Right atrium auricular region (tissue), 2 donors: ENCODE measurements at regions not wholly inside any gene's neighbourhood (a gene's known extent, or its start where the extent isn't known, plus 50 kb on each side); places are given as distances from the start of the nearest gene placed in this dataset.
"Not testable (repeated sequence)": the region's sequence is repeated elsewhere in the genome, so short reads cannot be mapped to it uniquely, and the experiment has no call there.

Source experiments
- DNase-seq: peaks from one replicate; pipeline ENCODE4 v3.0.0-alpha.2; 2019; ENCODE audit warnings: low spot score
- H3K27ac ChIP-seq, 2 donors: fragments of 200-600 bp; sonication (generic); 1 replicate in 1 of 2; 2 replicates in 1 of 2; pipeline ENCODE4 v1.5.1; 2016 to 2019
- H3K27me3 ChIP-seq, 2 donors: fragments of 200-600 bp; sonication (generic); one replicate each; pipeline versions ENCODE4 v1.5.1 to v1.6.0; 2017 to 2019
- H3K36me3 ChIP-seq: fragments of 200-600 bp; sonication (generic); one replicate; pipeline ENCODE4 v1.5.1; 2016
- H3K4me1 ChIP-seq, 2 donors: fragments of 200-600 bp; sonication (generic); one replicate each; pipeline versions ENCODE4 v1.5.1 to v1.6.0; 2017 to 2019
- H3K4me3 ChIP-seq, 2 donors: fragments of 200-600 bp; sonication (generic); 1 replicate in 1 of 2; 2 replicates in 1 of 2; pipeline ENCODE4 v1.5.1; 2017 to 2019; ENCODE audit warnings: mild to moderate bottlenecking in 1 of 2, moderate library complexity in 1 of 2
- H3K9me3 ChIP-seq, 2 donors: fragments of 200-600 bp; sonication (generic); one replicate each; pipeline ENCODE4 v1.5.1; 2019

DNA sequence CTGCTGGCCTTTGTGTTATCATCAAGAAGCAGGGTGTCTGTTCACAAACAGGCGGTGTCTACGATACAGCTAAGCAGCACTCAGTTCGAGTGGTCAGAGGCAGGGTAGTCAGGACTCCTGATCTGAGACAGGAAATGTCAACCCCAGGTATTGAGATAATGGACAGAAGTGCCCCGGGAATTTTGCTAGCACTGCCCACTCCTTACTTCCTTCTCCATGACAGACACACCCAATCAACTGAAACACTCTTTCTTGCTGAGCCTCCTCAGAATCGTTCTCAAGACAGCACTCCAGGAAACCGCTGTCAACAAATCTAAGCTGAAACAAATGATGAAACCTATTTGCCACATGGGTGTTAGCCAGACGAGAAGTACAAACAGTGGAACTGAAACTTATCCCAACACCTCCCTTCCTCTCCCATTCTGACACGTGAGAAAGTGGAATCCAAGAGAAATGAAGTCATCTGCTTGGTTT is 109.3 kb downstream of the GTF2IRD2B start:
- not testable (repeated sequence) for H3K4me1 ChIP-seq, H3K36me3 ChIP-seq, DNase-seq, H3K9me3 ChIP-seq, H3K27me3 ChIP-seq, H3K4me3 ChIP-seq, H3K27ac ChIP-seq

DNA sequence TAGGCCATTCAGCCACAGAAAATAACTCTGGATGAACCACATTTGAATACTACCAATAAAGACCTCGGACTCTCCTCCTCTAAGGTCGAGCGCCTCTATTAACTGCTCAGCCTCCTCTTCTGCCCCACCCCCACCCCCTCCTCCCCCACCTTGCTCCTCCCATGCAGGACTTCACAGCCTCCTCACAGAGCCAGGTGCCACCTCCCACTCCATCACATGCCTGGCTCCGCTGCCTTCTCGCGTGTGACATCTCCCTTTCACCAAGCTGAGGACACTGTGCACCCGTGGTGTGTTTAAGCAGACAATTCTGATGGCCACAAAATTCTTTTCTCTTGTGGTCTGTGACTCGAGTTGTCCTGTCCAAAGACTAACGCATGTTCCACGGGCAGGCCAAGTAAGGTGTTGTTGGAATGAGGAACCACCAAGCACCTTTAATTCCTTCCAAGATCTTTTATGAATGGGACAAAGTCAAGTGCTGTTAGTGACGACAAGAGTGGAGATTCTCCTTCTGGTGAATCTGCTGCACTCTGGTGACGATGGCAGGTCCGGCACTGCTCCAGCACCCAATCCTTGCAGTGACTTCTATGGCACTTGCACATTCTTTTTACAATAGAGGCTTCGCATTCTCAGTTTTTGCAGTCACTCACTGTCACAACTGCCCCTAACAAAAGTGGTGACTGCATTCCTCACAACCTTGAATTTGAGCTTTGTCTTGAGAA is 113.1 kb downstream of the GTF2IRD2B start:
- H3K27ac ChIP-seq, H3K4me1 ChIP-seq, DNase-seq, H3K27me3 ChIP-seq, H3K36me3 ChIP-seq, H3K4me3 ChIP-seq, H3K9me3 ChIP-seq: not testable (repeated sequence)

DNA sequence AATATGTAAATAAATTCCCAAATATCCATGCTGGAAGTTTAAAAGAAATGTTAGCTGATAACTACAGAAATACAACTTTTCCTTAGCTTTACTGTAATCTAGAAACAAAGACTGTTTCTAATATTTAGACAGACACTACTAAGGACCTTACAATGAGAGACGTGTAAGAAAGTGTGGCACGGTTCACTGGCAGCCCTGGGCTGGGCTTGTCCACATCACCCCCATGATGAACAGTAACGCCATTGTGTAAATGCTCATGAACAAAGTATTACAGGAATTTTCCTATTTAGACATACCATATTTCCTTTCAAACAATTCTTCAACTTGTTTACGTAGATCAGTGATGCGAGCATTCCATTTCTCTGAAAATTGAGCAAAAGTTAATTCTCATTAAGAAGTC is 123.1 kb downstream of the GTF2IRD2B start:
- H3K27me3 ChIP-seq, H3K4me3 ChIP-seq, H3K36me3 ChIP-seq, H3K9me3 ChIP-seq, H3K4me1 ChIP-seq, H3K27ac ChIP-seq, DNase-seq: not testable (repeated sequence)

DNA sequence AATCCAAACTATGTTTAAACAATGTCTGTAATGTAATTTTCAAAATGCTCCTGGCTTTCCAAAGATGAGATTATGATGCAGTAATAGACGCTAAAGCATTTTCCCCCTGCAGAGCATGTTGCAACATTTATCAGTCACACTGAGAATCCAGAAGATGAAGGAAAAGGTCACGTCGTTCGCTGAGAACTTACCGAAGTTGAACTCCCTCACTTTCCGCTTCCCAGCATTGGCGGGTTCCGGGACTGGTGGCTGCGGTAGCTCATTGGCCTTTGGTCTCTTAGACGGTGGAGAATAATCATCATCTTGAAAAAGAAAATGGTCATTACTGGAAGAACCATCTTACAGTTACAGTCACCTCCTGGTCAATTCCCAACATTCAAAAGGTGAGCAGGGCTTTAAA is 124.6 kb downstream of the GTF2IRD2B start:
- not testable (repeated sequence) for DNase-seq, H3K36me3 ChIP-seq, H3K27ac ChIP-seq, H3K9me3 ChIP-seq, H3K27me3 ChIP-seq, H3K4me3 ChIP-seq, H3K4me1 ChIP-seq

DNA sequence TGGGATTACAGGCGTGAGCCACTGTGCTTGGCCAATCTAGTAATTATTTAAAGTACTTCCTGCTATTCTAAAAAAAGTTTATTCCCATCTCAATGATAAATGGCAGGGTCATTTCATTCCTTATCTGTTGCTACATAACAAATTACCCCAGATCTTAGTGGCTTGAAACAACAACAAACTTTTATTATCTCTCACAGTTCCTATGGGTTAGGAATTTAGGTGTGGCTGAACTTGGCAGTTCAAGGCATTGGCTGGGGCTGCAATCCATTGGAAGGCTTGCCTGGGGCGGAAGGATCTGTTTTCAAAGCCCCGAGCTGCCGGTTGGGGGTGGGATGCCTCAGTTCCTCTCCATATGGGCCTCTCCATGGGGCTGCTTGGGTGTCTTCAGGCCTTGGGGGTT is 133.7 kb downstream of the GTF2IRD2B start:
- not testable (repeated sequence) for H3K4me1 ChIP-seq

DNA sequence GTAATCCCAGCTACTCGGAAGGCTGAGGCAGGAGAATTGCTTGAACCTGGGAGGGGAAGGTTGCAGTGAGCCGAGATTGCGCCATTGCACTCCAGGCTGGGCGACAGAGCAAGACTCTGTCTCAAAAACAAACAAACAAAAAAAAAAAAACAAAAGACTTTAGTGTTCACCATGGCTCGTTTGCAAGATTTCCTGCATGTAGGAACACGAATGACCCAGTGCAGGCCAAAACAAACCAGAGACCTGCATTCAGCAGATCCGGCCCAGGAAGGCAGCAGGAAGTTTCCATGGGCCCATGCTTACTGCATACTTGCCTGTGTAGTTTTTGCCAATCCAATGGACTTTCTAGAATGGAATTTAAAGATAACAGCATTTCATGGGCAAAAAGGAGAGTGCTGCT is 137.2 kb downstream of the GTF2IRD2B start:
- H3K4me1 ChIP-seq, DNase-seq, H3K9me3 ChIP-seq, H3K36me3 ChIP-seq, H3K4me3 ChIP-seq, H3K27ac ChIP-seq, H3K27me3 ChIP-seq: not testable (repeated sequence)

More for the DNA sequence above, 133.7 kb downstream of the GTF2IRD2B start:
- H3K36me3 ChIP-seq, H3K27me3 ChIP-seq, DNase-seq, H3K4me3 ChIP-seq, H3K27ac ChIP-seq, H3K9me3 ChIP-seq: not testable (repeated sequence)

DNA sequence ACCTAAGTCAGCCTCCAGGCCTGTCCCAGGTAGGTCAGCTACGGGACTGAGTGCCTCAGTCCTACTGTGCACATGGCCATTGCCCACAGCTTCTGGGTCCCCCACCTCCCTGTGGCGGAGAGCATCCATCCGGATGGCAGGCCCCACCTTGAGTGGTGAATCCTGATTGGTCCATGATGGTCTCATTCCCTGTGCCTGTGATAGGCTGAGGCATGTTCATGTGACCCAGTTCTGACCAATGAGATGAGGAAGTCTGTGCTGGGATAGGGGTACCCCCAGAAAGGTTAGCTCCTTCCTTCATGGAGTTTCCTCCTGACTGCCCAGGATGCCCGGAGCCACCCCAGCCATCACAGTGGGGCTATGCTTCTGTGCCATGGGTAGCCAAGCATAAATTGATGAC is 138.2 kb downstream of the GTF2IRD2B start:
- H3K27ac ChIP-seq, H3K4me1 ChIP-seq, H3K4me3 ChIP-seq, H3K36me3 ChIP-seq, H3K27me3 ChIP-seq, DNase-seq, H3K9me3 ChIP-seq: not testable (repeated sequence)

DNA sequence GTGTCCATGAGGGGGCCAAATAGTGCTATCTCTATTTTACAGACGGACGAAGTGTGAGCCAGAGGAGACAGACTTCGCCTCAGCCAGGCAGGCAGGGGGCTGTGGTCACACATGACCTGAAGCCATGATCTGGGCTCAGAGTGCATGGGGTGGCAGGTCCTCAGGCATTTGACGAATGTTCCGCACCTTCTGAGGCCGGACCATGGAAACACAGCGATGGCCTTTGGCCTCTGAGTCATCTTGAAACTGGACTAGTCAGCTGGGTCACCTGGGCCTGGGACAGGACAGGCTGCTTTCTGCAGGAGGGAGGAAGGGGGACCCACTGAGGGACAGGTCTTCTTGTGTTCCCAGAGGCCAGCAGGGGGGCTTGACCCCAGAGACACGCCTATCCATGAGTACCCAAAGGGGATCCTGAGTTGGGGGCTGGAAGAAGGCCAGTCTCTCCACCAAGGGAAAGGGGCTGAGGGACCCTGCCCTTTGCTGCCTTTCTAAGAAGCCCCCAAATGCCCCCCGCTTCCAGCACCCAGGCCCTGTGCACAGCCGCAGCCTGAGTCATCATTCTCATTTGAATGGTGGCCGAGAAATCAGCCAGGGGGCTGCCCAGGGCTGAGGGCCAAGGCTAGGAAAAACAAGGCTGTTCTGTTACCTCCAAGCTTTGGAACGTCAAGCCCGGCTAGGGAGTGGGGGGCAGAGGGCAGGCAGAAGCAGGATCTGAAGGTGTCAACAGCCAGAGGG is 142.9 kb downstream of the GTF2IRD2B start:
- not testable (repeated sequence) for H3K9me3 ChIP-seq, H3K36me3 ChIP-seq, H3K4me3 ChIP-seq, H3K27me3 ChIP-seq, H3K27ac ChIP-seq, DNase-seq, H3K4me1 ChIP-seq

DNA sequence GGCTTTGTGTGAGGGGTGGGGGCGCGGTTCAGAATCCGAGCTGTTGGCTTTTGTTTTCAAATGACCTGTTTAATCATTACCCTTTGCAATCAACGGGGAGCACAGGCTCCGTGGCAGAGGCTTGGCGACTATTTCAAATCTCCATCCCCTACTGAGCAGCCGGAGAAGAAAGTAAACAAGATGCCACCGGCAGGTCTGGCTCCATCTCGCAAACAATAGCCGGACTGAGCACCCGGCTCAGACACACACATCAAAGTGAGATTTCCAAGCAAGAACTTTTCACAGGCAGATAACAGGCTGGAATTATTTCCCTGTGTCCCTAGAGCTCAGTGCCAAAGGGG is 143.4 kb downstream of the GTF2IRD2B start:
- not testable (repeated sequence) for H3K4me1 ChIP-seq, H3K36me3 ChIP-seq, H3K9me3 ChIP-seq, H3K4me3 ChIP-seq, H3K27me3 ChIP-seq, DNase-seq, H3K27ac ChIP-seq

DNA sequence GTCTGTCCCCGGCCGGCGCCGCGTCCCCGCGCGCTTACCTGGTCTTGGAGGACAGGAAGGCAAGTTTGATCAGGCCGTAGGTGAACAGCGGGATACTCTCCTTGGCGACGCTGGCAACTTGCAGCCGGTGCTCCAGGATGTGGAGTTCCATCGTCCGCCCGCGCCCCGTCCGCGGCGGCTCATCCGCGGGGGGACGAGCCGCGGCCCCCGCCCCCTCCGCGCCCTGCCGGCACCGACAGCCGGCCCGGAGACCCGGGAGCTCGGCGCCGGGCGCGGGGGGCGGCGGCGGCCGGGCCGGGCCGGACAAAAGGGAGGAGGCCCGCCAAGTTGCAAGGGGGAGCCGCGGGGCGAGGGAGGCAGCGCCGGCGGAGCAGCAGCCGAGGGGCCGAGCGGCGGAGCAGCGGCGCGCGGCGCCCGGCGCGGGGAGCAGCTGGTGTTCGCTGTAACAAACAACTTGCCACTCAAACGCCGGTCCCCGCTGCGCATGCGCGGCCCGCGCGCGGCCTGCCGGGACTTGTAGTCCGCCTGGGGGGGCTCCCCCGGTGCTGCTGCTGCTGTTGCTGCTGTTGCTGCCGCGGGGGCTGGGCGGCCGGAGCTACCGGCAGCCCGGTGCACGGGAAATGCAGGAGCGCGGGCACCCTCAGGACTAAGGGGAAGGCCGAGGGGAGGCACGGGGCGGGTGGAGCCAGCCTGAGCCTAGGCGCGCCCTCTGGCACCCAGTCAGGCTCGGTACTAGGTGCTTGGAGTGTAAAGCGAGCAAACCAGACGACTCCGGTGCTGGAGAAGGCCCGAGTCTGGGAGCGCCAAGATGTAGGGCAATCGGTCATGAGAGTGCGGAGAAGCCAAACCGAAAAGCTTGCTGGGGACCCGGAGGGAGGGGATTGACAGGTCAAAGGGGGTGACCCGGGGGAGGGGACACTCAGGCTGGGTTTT is 145.1 kb downstream of the GTF2IRD2B start:
- not testable (repeated sequence) for H3K4me1 ChIP-seq, H3K27me3 ChIP-seq, H3K27ac ChIP-seq, H3K36me3 ChIP-seq, H3K9me3 ChIP-seq, DNase-seq
- peak overlapping the region in 1 of 2 donors; percentile 27 for H3K4me3 ChIP-seq

DNA sequence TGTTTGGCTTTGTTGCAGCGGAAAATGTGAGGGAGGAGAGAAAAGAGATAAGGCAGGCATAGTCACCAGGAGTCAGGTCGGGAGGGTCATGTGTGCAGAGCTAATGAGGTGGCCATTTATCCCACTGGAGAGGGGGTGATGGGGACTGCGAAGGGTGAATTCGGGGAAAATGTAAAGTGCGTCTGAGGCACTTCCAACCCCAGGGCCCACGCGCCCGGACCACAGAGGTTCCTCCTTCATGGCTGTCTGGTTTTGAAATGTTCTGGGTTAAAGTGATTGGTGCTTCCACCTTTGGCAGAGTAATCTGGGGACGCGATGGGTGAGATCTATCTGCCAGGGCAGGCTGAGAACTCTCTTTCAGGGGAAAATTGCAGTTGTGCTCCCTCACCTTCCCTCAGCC is 145.9 kb downstream of the GTF2IRD2B start:
- H3K4me1 ChIP-seq, H3K27me3 ChIP-seq, H3K27ac ChIP-seq, H3K9me3 ChIP-seq, H3K4me3 ChIP-seq, H3K36me3 ChIP-seq, DNase-seq: not testable (repeated sequence)

DNA sequence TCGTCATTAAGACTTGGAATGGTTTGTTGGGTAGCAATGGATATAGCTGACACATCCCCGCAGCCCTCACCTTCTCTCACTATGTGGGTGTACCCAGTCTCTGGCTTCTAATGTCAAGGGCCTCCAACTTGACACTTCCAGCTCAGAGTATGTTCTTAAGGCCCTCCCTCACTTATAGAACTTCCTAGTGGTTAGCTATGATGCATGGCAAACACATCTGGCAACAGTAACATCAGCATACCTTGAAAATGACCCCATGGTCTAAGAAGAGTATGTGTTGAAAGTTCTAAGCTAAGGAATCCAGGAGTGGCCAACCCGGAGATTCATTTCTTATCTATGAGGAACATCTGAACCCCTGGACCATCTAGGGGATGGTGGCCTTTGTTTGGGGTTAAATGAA is 151.2 kb downstream of the GTF2IRD2B start:
- H3K27ac ChIP-seq, H3K9me3 ChIP-seq, H3K4me1 ChIP-seq, H3K36me3 ChIP-seq, H3K27me3 ChIP-seq, DNase-seq, H3K4me3 ChIP-seq: not testable (repeated sequence)

DNA sequence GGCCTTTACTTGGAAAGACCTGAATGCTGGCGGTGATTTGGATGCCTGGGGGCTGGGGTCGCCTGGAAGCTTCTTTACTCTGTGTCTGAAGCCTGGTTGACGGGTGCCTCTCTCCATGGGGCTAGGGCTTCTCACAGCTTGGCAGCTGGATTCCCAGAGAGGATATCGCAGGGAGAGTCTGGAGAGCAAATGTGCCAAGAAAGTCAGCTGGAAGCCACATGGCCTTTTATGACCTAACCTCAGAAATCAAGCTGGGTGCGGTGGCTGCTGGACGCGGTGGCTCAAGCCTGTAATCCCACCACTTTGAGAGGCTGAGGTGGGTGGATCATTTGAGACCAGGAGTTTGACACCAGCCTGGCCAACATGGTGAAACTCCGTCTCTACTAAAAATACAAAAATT is 147.2 kb upstream of the TRIM73 start:
- not testable (repeated sequence) for H3K27ac ChIP-seq, H3K4me1 ChIP-seq, H3K4me3 ChIP-seq, DNase-seq, H3K9me3 ChIP-seq, H3K36me3 ChIP-seq, H3K27me3 ChIP-seq

DNA sequence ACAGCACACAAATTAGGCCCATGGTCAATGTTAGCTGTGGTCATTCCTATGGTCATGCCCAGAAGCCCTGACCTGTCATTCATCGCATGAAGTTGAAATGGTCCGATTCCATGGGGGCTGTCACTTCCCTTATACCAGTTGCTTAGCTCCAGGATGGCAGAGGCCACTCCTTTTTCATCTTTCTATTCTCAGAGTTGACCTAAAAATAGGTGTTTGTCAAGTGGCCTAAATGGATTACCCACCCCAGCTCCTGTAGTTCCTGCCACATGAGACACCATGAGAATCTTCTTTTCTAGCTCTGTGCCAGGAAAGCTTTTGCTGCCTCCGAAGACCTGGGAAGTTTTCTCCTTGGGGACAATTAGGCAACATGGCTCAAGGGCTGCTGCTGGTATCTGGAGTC is 141.2 kb upstream of the TRIM73 start:
- not testable (repeated sequence) for H3K4me1 ChIP-seq

DNA sequence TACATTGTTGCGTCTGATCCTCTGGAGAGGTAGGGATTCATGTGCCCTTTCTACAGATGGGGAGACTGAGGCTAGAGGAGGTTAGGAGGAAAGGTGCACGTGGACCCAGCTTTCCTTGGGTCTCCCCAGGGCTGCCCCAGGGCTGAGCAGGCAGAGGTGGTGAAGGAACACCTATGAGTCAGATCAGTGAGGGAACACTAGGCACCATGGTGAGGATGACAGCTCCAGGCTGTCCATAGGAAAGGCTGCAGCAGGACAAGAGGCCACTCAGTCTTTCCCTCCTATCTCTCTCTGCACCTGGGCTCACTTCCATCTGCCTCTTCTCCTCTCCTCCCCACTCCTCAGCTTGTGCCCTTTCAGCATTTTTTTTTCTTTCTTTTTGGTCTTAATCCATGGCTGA is 138.0 kb upstream of the TRIM73 start:
- DNase-seq, H3K27ac ChIP-seq, H3K9me3 ChIP-seq, H3K36me3 ChIP-seq, H3K4me3 ChIP-seq, H3K4me1 ChIP-seq, H3K27me3 ChIP-seq: not testable (repeated sequence)

More for the DNA sequence above, 141.2 kb upstream of the TRIM73 start:
- not testable (repeated sequence) for H3K4me3 ChIP-seq, DNase-seq, H3K27me3 ChIP-seq, H3K36me3 ChIP-seq, H3K27ac ChIP-seq, H3K9me3 ChIP-seq
